Eye (tissue), 1 donor: ENCODE measurements at regions not wholly inside any gene's neighbourhood (a gene's known extent, or its start where the extent isn't known, plus 50 kb on each side); places are given as distances from the start of the nearest gene placed in this dataset.

Experiments
- DNase-seq: peaks from one replicate; pipeline ENCODE4 v3.0.0-alpha.2; 2015

GRCh38 chr1:192713921-192714320 is 78.0 kb downstream of the RGS13 start:
- no peak for DNase-seq

GRCh38 chr1:192724670-192725069 is 84.2 kb upstream of the RGS2 start:
- DNase-seq: peak; percentile 10

GRCh38 chr1:192726820-192727504 is 81.9 kb upstream of the RGS2 start:
- DNase-seq: no peak

- DNase-seq: no peak
These were observed 79.3 kb upstream of the RGS2 start for GRCh38 chr1:192729500-192729899.

- DNase-seq: no peak
These were observed 78.6 kb upstream of the RGS2 start for GRCh38 chr1:192730198-192730597.

GRCh38 chr1:192732787-192733186 is 76.1 kb upstream of the RGS2 start:
- DNase-seq: no peak

GRCh38 chr1:192735298-192735915 is 73.4 kb upstream of the RGS2 start:
- no peak for DNase-seq

GRCh38 chr1:192737306-192737705 is 71.5 kb upstream of the RGS2 start:
- no peak for DNase-seq

- no peak for DNase-seq
These were observed 69.2 kb upstream of the RGS2 start for GRCh38 chr1:192739476-192740184.

GRCh38 chr1:192740214-192740613 is 68.6 kb upstream of the RGS2 start:
- DNase-seq: no peak

- no peak for DNase-seq
These were observed 67.7 kb upstream of the RGS2 start for GRCh38 chr1:192741095-192741494.

- no peak for DNase-seq
These were observed 61.5 kb upstream of the RGS2 start for GRCh38 chr1:192747301-192747700.

- DNase-seq: no peak
These were observed 60.9 kb upstream of the RGS2 start for GRCh38 chr1:192747943-192748342.

GRCh38 chr1:192749349-192749748 is 59.5 kb upstream of the RGS2 start:
- no peak for DNase-seq

- no peak for DNase-seq
These were observed 57.6 kb upstream of the RGS2 start for GRCh38 chr1:192751260-192751659.

- DNase-seq: no peak
These were observed 52.5 kb upstream of the RGS2 start for GRCh38 chr1:192756314-192756713.

- DNase-seq: no peak
These were observed 52.0 kb upstream of the RGS2 start for GRCh38 chr1:192756847-192757246.

GRCh38 chr1:192758492-192758891 is 50.3 kb upstream of the RGS2 start:
- no peak for DNase-seq
